ENCODE measurements at regions not wholly inside any gene's neighbourhood (a gene's known extent, or its start where the extent isn't known, plus 50 kb on each side); places are given as distances from the start of the nearest gene placed in this dataset.

DNA sequence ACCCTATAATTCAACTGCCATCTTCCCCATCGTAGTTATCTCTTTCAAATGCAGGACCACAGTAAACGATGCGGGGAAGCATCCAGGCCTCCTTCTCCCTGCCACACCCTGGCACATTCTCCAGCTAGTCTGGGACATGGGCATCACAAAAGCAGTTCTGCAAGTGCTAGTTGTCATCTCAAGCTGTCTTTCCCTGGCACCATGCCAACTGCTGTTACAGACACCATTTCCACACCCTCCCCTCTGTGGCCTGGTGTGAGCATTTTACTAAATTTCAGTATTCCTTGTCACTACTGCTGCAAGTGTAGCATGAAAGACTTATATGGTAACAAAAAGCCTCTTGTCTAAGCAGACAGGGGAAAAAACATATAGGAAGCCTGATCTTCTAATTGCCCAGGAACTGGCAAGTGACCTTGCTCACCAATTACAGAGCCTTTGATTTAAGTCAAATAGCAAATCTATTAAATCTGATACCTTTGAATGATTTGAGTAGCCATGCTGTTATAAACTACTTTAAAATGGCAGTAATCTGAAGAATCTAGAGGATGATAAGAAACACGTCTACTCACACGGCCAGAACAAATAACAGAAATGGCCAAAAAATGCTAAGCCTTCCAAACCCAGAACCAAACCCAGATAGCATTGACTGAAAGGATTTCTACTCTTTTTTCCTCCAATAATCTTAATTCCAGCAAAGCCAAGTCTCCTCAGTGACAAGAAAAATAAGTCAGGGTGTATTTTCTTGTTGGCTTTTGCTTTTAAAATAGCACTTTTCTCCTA is 179.0 kb downstream of the NUFIP1 start:
- CTCF ChIA-PET, result no interaction called here
- Histone ChIP-seq H3K27me3 (ENCODE audit: control insufficient read depth in 1 of 2, insufficient read depth in 2 of 2, low read length in 2 of 2) (no peaks in the 10 kb centered on the region), H3K4me3 (ENCODE audit: low read length) (no peak overlapping the region), H3K9me3 (ENCODE audit: control insufficient read depth in 1 of 2, insufficient read depth in 1 of 2, low read length in 2 of 2) (no peaks in the 10 kb centered on the region), H3K36me3 (ENCODE audit: insufficient read depth, low read length) (no peaks in the 10 kb centered on the region), H3K27ac (ENCODE audit: low read depth in 1 of 2, low read length in 2 of 2) (no peak overlapping the region), H3K4me1 (ENCODE audit: insufficient read depth, low read length) (no peaks in the 10 kb centered on the region)
- POLR2A ChIA-PET, result no interaction called here
- DNase-seq (peak in 2 of 14 experiments; percentile 6 to 12), ATAC-seq (ENCODE audit: poor library complexity) (no peak)
- Mint-ChIP-seq H3K27ac (no peak overlapping the region), H3K27me3 (no peaks in the 10 kb centered on the region), H3K4me1 (ENCODE audit: low read depth) (no peaks in the 10 kb centered on the region), H3K4me3 (no peak overlapping the region), H3K9me3 (no peaks in the 10 kb centered on the region), H3K36me3 (ENCODE audit: low read depth) (no peaks in the 10 kb centered on the region)
- TF ChIP-seq, protein P1, sequence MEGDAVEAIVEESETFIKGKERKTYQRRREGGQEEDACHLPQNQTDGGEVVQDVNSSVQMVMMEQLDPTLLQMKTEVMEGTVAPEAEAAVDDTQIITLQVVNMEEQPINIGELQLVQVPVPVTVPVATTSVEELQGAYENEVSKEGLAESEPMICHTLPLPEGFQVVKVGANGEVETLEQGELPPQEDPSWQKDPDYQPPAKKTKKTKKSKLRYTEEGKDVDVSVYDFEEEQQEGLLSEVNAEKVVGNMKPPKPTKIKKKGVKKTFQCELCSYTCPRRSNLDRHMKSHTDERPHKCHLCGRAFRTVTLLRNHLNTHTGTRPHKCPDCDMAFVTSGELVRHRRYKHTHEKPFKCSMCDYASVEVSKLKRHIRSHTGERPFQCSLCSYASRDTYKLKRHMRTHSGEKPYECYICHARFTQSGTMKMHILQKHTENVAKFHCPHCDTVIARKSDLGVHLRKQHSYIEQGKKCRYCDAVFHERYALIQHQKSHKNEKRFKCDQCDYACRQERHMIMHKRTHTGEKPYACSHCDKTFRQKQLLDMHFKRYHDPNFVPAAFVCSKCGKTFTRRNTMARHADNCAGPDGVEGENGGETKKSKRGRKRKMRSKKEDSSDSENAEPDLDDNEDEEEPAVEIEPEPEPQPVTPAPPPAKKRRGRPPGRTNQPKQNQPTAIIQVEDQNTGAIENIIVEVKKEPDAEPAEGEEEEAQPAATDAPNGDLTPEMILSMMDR (IDR thresholded peaks at IDR 0.05), result no peak
- intact Hi-C loops (cut with DNase I, micrococcal nuclease), result loop anchor here in 1 of 2 experiments (10.0 kb wide), 1 partner anchor 325 kb away; no protein-coding TSS in a partner anchor

DNA sequence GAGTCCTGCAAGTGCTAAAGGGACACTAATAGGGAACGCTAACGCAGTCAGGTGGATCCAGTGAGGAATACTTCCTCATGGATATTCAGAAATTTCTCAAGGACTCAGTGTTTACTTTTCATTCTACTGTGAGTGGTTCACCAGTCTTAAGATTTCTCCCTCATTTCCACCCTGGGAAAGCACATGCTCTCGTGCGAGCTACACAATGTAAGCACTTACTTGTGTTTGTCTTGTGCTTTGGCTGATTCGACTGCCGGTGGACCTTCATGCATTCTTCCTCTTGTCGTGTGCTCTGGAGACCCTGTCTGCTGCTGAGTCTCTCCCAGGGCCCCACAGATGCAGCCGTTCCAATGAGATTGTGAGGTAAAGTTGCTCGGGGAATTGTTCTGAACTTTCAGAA is 180.1 kb downstream of the NUFIP1 start:
- H3K36me3 Mint-ChIP-seq (ENCODE audit: low read depth), result no peaks in the 10 kb centered on the region
- Histone ChIP-seq H3K4me1 (ENCODE audit: insufficient read depth, low read length) (no peaks in the 10 kb centered on the region), H3K4me3 (ENCODE audit: low read length) (no peak overlapping the region), H3K27me3 (ENCODE audit: control insufficient read depth in 1 of 2, insufficient read depth in 2 of 2, low read length in 2 of 2) (no peaks in the 10 kb centered on the region), H3K36me3 (ENCODE audit: insufficient read depth, low read length) (no peaks in the 10 kb centered on the region), H3K9me3 (ENCODE audit: control insufficient read depth in 1 of 2, insufficient read depth in 1 of 2, low read length in 2 of 2) (no peaks in the 10 kb centered on the region), H3K27ac (ENCODE audit: low read depth in 1 of 2, low read length in 2 of 2) (no peak overlapping the region)
- H3K27ac Mint-ChIP-seq, result no peak overlapping the region
- CTCF ChIA-PET, result no interaction called here
- no peak for ATAC-seq (ENCODE audit: poor library complexity)
- TF ChIP-seq, protein P1 (IDR thresholded peaks at IDR 0.05), result no peak
- no peaks in the 10 kb centered on the region for H3K27me3 Mint-ChIP-seq
- POLR2A ChIA-PET, result no interaction called here
- no peak overlapping the region for H3K4me3 Mint-ChIP-seq
- DNase-seq, result no peak
- no peaks in the 10 kb centered on the region for H3K9me3 Mint-ChIP-seq
- intact Hi-C loops (cut with DNase I, micrococcal nuclease), result no loop called here
- H3K4me1 Mint-ChIP-seq (ENCODE audit: low read depth), result no peaks in the 10 kb centered on the region

GRCh38 chr13:44808185-44808584 is 181.1 kb downstream of the NUFIP1 start:
- H3K4me1 Mint-ChIP-seq (ENCODE audit: low read depth), result no peaks in the 10 kb centered on the region
- TF ChIP-seq, protein P1 (IDR thresholded peaks at IDR 0.05), result no peak
- H3K27ac Mint-ChIP-seq, result no peak overlapping the region
- H3K9me3 Mint-ChIP-seq, result no peaks in the 10 kb centered on the region
- H3K9me3 ChIP-seq (ENCODE audit: control insufficient read depth in 1 of 2, insufficient read depth in 1 of 2, low read length in 2 of 2), result no peaks in the 10 kb centered on the region
- no peak overlapping the region for H3K4me3 ChIP-seq (ENCODE audit: low read length)
- no peaks in the 10 kb centered on the region for H3K36me3 ChIP-seq (ENCODE audit: insufficient read depth, low read length)
- H3K4me3 Mint-ChIP-seq, result no peak overlapping the region
- H3K27me3 Mint-ChIP-seq, result no peaks in the 10 kb centered on the region
- no peak for DNase-seq
- intact Hi-C loops (cut with DNase I, micrococcal nuclease), result no loop called here
- H3K36me3 Mint-ChIP-seq (ENCODE audit: low read depth), result no peaks in the 10 kb centered on the region
- H3K27me3 ChIP-seq (ENCODE audit: control insufficient read depth in 1 of 2, insufficient read depth in 2 of 2, low read length in 2 of 2), result no peaks in the 10 kb centered on the region
- ChIA-PET POLR2A (no interaction called here), CTCF (no interaction called here)
- ATAC-seq (ENCODE audit: poor library complexity), result no peak
- H3K27ac ChIP-seq (ENCODE audit: low read depth in 1 of 2, low read length in 2 of 2), result no peak overlapping the region
- H3K4me1 ChIP-seq (ENCODE audit: insufficient read depth, low read length), result no peaks in the 10 kb centered on the region

Measured in CD4-positive, alpha-beta T cell (primary cell).